ENCODE measurements at regions not wholly inside any gene's neighbourhood (a gene's known extent, or its start where the extent isn't known, plus 50 kb on each side); places are given as distances from the start of the nearest gene placed in this dataset.
"Not testable (repeated sequence)": the region's sequence is repeated elsewhere in the genome, so short reads cannot be mapped to it uniquely, and the experiment has no call there.

DNA sequence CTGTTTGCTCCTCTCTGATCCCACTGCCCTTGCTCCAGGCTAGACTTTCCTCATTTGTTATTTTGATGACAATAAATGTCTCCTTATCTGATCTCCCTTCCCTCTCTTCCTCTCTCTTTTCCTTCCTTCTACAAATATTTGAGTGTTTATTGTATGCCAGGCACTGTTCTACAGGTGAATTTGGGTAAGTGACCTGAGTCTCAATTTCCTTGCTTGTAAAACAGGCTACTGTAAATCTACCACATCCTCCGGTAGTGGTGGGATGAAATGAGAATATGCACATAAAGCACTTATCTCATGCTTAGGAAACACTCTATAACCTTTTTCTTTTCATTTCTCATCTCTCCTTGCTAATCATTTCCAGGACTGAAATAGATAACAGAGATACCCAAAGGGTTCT lies 86.4 kb downstream of the HMHB1 start:
- in situ Hi-C loops (cut with MboI; ENCODE audit: low pct_unique_long_range_greater_than_20kb, low sequenced_read_pairs) = no loop called here
- no peak for DNase-seq

DNA sequence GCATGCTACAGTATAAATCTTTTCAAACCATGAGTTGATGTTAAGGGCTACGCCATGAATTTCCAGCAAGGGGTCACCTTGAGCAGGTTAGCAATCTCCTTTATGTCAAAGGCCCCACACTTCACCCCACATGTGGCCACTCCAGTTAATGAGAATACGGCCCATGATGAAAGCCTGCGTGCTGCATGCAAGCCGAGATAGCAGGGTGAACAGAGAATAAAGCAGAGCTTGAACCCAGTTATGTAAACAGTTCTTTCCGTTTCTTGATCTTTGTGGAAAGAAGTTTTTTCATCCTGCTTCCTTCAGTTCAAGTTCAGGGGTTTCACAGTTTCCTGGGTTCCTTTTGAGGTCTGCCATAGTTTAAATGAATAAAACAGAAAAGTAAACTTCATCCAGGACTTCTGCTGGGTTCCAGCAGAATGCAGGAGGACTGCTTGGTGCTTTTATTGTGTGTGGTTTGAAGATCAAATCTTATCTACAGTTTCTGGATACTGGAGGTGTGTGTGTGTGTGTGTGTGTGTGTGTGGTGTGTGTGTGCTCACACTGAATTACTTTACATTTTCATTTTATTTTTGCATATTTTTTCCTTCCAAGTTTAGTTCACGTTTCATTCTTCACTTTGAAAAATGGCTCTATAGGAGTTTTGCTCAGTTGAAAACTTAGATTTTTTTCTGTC lies 87.1 kb downstream of the HMHB1 start:
- DNase-seq = no peak
- in situ Hi-C loops (cut with MboI; ENCODE audit: low pct_unique_long_range_greater_than_20kb, low sequenced_read_pairs) = no loop called here

DNA sequence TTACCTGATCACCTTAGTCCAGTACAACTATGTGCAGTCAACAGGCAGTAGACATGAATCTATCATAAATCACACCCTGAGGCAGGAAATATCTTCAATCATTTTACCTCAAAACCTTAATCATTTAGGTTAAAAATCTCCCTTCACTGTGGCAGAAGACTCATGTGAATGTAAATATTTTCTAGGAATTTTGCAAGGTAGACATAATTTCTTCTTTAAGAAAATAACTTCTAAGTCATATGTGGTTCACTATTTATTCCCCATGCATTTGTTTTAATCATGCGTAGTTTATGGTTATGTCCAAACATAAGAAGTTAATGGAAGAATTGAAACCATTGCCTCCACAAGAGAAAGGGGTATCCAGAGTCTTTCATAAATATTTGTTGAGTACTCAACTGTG lies 97.0 kb downstream of the HMHB1 start:
- in situ Hi-C loops (cut with MboI; ENCODE audit: low pct_unique_long_range_greater_than_20kb, low sequenced_read_pairs) = no loop called here

DNA sequence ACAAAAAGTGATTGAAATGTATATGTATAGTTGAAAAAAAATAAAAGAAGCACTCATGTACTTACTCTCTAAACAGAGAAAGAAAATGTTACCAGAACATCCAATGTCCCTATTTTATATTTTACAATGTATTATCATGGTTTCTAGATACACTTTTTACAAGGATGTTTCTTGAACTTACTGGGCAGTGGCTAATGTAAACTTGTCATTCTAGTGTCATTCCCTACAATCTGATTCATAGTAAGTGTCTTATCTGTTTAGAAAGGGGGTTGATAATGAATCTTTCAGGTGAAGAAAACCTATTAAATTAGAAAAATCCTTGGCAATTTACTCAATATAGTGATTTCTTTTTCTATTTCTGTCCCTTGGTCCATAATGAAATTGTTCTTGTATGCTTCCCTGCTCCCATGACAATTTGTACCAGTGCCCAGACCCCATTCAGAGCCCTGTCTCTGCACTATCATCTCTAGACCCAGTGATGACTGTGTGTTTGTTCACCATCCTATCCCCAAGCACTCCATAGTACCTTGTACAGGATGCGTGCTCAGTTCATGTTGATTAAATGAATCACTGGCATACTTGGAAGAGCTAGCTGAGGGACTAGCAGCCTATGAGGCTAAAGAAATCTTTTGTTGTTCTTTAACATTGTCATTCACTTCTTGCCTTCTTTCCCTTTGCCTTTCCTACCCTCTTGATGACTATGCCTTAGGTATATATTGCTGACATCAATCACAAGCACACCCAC lies 101.2 kb downstream of the HMHB1 start:
- in situ Hi-C loops (cut with MboI; ENCODE audit: low pct_unique_long_range_greater_than_20kb, low sequenced_read_pairs) = no loop called here
- no peak for DNase-seq

More for the DNA sequence above, 97.0 kb downstream of the HMHB1 start:
- DNase-seq = no peak

DNA sequence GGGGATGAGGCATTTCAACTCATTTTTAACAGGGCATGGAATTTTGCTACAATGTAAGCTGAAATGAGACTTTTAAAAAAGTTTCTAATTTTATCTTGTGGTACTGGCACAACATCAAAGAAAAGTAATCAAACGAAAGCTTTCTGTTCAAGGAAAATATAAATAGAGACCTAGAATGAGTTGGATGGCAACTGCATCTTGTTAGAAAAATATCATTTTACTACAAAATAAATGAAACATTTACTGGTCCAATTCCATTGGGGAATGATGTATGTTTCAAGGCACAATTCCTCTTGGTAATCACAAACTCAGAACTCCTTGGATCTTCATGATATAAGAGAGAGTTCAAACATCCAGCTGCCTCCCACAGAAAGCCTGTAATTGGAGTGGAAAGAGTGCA lies 102.8 kb downstream of the HMHB1 start:
- no peak for DNase-seq
- in situ Hi-C loops (cut with MboI; ENCODE audit: low pct_unique_long_range_greater_than_20kb, low sequenced_read_pairs) = no loop called here

DNA sequence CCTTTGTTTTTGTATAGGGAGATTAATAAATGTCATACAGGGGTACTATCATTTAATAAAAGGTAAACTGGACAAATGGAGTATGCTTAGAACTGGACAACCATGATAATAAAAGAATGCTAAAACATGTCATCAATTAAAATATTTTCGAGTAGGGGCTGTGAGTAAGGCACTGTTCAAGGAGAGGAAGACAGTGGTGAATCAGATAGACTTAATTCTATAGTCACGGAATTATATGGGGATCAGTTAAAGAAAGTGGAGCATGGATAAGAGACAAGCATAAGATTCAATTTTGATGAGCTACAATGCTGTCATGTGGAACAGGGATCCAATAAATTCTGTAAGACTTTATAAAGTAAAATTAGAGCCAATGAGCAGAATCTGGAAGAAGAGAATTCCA lies 104.5 kb downstream of the HMHB1 start:
- no peak for DNase-seq
- in situ Hi-C loops (cut with MboI; ENCODE audit: low pct_unique_long_range_greater_than_20kb, low sequenced_read_pairs) = no loop called here

DNA sequence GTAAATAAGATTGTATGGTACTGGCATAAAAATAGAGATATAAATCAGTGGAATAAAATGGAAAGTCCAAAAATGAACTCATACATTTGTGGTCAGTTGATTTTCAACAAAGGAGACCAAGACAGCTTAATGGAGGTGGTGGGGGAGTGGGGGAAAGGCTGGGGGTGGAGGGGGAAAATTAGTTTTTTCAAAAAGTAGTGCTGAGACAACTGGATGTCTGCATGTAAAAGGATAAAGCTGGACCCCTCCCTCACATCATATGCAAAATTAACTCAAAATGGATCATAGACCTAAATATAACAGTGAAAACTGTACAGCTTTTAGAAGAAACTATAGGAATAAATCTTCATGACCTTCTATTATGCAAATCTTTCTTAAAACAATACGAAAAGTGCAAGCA lies 107.0 kb downstream of the HMHB1 start:
- no peak for DNase-seq
- in situ Hi-C loops (cut with MboI; ENCODE audit: low pct_unique_long_range_greater_than_20kb, low sequenced_read_pairs) = no loop called here

DNA sequence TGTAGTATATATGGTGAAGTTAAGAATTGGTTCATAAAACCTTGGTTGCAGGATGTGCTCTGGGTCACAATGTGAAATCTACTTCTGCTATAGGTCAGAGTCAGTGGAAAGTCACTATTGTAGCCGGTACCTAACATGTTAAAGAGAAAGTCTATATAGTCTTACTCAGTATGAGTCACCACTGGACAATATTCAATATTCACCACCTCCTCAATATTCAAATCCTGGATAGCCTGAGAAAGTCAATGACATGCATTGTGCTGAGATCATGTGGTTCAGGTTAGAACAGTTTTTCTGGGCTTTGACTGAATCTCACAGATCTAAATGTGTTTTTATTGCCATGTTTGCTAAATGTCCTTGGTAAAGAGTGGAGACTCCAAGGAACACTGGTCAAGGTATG lies 108.8 kb downstream of the HMHB1 start:
- in situ Hi-C loops (cut with MboI; ENCODE audit: low pct_unique_long_range_greater_than_20kb, low sequenced_read_pairs) = no loop called here
- no peak for DNase-seq

DNA sequence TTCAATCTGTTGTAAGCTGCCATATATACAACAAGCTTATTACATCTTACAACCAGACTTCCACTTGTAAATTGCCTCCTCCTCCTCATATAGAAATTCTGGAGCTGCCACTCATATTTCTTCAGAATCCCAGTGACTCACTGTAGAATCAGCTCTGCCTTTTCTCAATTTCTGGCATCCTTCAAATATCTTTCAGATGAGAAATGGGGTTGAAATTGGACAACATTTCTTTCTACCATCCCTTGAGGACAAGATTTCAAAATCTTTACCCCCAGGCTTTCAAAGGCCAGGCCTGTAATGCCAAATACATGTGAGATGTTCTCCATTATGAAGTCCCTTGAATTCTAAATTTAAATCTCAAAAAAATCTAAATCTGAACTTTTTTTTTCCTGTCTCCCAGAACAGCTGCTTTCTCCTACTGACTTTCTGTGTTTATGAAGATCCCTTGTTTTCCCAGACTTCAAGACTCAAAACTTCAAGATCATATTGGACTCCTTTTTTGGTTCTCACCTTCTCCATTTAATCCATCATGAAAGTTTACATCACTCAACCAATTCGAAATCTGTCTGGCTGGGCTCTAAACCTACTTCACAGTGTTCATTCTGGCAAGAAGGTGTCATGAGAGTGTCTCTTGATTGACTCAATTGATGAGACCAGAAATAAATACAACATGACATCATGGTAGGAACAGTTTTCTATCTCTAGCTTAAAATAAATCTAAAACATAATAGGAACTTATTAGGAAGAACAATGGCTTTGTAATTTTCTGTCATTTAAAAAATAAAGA lies 109.8 kb downstream of the HMHB1 start:
- in situ Hi-C loops (cut with MboI; ENCODE audit: low pct_unique_long_range_greater_than_20kb, low sequenced_read_pairs) = no loop called here
- DNase-seq = no peak

DNA sequence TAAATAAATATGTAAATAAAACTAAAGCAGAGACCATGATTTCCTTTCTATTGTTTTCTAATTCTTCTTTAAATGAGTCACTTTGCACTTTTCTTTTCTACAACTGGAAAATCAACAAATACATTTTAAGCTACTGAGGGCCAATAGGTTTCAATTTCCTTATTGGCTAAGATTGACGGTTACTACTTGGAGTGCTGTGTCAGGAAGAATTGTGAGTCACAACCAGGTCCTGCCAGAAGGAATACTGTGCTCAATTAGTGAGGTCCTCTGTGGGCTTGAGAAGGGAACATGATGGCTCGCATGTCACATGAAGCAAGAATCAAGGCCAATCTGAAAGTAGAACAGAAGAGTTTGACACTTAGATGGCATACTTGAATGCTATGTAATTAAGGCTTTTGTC lies 110.8 kb downstream of the HMHB1 start:
- in situ Hi-C loops (cut with MboI; ENCODE audit: low pct_unique_long_range_greater_than_20kb, low sequenced_read_pairs) = no loop called here
- DNase-seq = no peak

DNA sequence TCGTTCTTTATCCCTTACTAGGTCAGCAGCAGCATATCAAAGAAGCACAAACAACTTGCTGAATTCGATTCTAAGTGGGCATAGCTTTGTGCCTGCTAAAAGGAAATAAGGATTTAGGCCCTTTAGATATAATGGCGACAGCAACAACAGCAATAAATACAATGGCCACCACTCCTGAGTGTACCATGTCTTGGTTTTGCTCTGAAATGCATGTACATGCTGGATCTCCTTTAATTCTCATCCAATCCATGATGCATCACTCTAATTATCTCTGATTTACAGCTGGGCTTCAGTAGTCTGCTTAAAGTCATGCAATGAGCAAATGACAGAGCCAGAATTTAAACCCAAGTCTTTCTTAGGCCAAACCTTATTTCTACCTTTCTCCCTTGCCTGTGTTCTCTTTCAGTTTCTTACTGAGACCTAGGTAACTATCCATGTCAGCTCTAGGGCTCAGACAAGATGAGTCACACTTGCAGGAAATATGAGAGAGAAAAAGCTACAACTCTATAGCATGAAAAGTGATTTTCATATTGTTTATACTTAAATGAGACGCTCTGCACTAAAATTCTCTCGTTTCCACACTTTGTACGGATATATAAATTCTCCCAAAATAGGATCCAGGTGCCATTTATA lies 111.8 kb downstream of the HMHB1 start:
- DNase-seq = no peak
- in situ Hi-C loops (cut with MboI; ENCODE audit: low pct_unique_long_range_greater_than_20kb, low sequenced_read_pairs) = no loop called here

DNA sequence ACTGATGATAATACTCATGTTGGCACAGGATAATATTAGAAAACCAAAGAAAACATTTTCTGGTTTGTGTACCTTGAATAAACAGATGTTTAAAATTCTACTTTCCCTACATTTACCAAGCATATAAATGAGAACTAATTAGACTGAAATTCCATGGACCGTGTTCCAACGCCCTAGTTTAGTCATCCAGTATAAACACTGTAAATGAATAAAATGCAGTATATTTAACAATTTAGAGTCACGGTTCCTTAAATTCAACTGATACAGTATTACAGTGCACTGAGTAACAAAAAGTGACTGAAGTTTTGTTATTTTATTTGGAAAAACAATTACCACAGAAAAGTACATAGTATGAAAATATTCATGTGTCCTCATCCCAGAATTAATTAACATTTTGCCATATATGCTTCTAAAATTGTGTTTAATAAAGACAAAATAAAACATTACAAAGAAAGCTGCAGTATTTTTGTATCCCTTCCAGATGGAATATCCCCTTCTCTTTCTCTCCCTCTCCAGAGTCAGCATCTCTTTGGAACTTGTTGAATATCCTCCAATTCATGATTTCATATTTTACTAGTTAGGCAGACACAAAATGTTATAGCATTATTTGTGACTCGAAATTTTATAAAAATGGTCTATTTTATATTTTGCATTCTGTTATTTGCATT lies 112.5 kb downstream of the HMHB1 start:
- no peak for DNase-seq
- in situ Hi-C loops (cut with MboI; ENCODE audit: low pct_unique_long_range_greater_than_20kb, low sequenced_read_pairs) = no loop called here

DNA sequence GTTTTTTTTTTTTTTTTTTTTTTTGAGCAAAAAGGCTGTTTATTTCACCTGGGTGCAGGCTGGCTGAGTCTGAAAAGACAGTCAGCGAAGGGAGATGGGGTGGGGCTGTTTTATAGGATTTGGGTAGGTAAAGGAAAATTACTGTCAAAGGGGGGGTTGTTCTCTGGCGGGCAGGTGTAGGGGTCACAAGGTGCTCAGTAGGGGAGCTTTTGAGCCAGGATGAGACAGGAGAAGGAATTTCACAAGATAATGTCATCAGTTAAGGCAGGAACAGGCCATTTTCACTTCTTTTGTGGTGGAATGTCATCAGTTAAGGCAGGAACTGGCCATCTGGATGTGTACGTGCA lies 113.0 kb downstream of the HMHB1 start:
- DNase-seq; in situ Hi-C loops (cut with MboI; ENCODE audit: low pct_unique_long_range_greater_than_20kb, low sequenced_read_pairs): not testable (repeated sequence)

DNA sequence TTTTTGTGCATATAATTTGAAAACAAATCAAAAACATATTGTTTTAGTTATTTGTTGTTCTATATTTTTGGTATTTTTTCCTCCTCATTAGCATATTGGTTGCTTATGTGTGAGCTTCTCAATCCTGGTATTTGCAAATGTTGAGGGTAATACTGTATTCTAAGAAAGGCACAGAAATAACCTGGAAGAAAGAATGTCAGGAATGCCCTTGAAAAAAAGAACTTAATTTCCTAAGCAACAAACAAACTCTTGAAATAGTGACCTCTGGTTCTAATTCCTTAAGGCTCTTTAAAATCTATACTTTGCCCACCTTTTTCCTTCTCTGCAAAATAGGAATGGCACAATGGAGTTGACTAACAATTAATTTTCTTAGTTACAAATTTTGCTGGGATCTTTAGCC lies 117.5 kb downstream of the HMHB1 start:
- in situ Hi-C loops (cut with MboI; ENCODE audit: low pct_unique_long_range_greater_than_20kb, low sequenced_read_pairs) = no loop called here
- DNase-seq = no peak

DNA sequence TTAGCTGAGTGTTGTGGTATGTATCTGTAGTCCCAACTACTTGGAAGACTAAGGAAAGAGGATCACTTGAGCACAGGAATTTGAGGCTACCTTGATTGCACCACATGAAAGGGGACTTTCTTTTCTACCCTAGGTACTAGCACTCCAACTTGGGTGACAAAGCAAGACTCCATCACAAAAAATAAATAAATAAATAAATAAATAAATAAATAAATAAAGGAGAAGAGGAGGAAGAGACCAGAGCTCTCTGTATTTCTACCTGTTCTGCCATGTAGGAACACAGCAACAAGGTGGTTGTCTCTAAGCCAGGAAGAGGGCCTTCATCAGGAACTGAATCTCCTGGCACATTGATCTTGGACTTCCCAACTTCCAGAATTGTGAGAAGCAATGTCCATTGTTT lies 118.6 kb downstream of the HMHB1 start:
- in situ Hi-C loops (cut with MboI; ENCODE audit: low pct_unique_long_range_greater_than_20kb, low sequenced_read_pairs) = no loop called here

DNA sequence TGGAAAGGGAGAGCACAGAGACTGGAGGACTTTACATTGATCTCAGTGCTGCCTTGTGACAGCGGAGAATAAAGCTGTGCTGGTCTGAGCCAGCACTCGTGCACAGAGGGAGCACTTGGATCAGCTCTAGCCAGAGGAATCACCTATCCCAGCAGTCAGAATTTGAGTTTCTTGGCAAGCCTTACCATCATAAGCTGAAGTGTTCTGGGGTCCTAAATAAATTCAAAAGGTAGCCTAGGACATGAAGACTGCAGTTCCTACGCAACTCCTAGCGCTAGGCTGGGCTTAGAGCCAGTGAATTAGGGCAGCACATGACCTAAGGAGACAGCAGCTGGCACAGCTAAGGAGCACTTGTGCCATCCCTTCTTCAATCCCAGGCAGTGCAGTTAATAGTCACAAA lies 119.5 kb downstream of the HMHB1 start:
- in situ Hi-C loops (cut with MboI; ENCODE audit: low pct_unique_long_range_greater_than_20kb, low sequenced_read_pairs) = no loop called here
- DNase-seq = no peak

More for the DNA sequence above, 118.6 kb downstream of the HMHB1 start:
- DNase-seq = no peak

DNA sequence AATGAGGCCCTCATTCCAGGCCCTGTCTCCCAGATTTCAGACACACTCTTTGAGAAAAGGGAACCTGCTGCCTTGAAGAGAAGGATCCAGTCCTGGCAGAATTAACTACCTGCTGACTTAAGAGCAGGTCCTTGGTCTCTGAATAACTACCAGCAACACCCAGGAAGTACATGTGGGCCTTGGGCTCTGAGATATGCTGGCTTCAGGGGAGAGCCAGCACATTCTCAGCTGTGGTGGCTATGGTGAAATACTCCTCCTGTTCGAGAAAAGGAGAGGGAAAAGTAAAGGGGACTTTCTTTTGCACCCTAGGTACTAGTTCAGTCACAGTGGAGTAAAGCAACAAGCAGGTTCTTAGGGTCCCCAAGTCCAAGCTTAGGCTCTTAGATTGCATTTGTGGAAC lies 120.0 kb downstream of the HMHB1 start:
- in situ Hi-C loops (cut with MboI; ENCODE audit: low pct_unique_long_range_greater_than_20kb, low sequenced_read_pairs) = no loop called here

DNA sequence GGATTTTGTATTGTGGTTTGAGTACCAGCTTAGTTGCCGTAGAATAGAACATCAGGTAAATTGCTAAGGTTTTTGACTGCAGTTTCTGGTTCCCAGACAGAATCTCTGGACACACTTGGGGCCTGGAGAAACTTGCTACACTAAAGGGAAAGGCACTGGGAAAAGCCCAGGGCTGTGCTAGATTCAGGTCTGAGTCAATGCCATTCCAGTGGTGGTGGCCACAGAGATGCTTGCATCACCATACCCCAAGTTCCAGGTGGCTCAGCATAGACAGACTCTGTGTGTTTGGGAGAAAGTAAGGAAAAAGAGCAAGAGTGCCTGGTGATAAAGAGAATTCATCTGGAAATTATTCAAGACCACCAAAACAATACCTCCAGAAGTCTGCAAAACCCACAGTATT lies 120.6 kb downstream of the HMHB1 start:
- in situ Hi-C loops (cut with MboI; ENCODE audit: low pct_unique_long_range_greater_than_20kb, low sequenced_read_pairs) = no loop called here
- no peak for DNase-seq

More for the DNA sequence above, 120.0 kb downstream of the HMHB1 start:
- DNase-seq = no peak

DNA sequence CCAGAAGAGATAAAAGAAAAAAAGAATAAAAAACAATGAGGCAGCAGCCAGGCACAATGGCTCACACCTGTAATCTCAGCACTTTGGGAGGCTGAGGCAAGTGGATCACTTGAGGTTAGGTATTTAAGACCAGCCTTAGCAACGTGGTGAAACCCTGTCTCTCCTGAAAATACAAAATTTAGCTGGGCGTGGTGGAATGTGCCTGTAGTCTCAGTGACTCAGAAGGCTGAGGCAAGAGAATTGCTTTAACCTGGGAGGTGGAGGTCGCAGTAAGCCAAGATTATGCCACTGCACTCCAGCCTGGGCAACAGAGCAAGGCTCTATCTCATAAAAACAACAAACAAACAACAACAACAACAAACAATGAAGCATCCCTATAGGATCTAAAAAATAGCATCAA lies 121.5 kb downstream of the HMHB1 start:
- DNase-seq = no peak
- in situ Hi-C loops (cut with MboI; ENCODE audit: low pct_unique_long_range_greater_than_20kb, low sequenced_read_pairs) = no loop called here
